GM21619 (cell line): ENCODE measurements at regions not wholly inside any gene's neighbourhood (a gene's known extent, or its start where the extent isn't known, plus 50 kb on each side); places are given as distances from the start of the nearest gene placed in this dataset.
"Not testable (repeated sequence)": the region's sequence is repeated elsewhere in the genome, so short reads cannot be mapped to it uniquely, and the experiment has no call there.

Experiments
- ATAC-seq: cut with Tn5 transposase; IDR thresholded peaks from one replicate; pipeline ENCODE4 v1.9.1; 2021; ENCODE audit not compliant: unreplicated experiment

- ATAC-seq, result not testable (repeated sequence)
Observed at GRCh38 chr6:71360556-71361335, 72.1 kb downstream of the OGFRL1 start.

DNA sequence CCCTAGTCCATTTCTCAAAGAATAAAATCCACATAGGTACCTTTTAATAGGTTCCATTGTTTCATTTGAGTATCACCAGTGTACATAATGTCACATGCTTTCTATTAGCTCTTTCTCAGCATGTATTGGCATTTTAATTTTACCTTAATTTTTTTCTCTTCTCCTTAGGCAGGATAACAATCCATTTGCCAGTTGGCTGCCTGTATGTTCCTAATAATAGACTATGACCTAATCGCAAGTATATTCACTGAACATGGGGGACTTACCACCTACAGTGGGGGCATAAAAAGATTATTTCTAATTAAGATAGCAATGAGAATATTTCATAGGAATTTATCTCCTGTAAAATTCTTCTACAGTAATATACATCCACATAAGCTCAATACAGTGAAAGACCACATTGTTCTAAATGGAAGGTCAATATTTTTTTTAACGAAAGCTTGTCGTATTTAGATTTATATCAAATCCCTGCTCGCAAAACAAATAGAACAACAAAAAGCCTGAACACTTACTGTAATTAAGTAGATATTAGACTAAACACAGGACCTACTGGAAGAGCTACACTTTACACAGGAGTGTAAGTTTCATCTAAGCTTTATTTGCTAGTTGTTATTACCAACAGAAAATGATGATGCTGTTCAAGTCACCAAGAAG, 76.4 kb downstream of the OGFRL1 start:
- no peak for ATAC-seq

- no peak for ATAC-seq
Observed at GRCh38 chr6:71367756-71368155, 79.1 kb downstream of the OGFRL1 start.

DNA sequence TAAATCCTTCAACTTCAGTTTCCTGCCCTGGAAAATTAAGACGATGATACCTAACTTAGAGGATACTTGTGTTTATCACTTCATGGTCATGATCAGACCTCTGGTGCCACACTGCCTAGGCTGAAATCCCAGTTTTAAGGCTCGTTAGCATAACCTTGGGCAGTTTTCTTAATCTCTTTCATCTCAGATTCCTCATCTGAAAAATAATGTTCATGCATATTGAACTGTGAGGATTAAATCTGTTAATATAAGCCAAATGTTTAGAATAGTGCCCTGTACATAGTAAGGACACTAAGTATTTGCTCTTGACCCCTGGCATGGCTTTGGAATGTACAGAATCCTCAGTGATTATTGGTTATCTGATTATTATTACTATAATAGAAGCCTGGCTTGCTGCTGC, 79.7 kb downstream of the OGFRL1 start:
- no peak for ATAC-seq

DNA sequence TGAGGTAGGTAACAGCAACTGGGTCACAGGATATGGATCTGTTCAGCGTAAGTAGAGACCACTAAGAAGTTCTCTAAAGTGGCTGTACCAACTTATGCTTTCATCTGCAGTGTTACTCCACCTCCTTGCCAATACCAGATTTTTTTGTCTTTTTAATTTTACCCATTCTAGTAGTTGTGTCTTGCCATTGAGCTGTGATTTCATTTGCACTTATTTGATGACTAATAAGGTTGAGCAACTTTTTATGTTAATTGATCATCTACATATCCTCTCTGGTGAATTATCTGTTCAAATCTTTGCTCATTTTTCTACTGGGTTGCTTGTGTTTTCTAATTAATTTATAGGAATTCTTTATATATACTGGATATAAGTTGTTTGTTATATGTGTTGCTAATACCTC, 82.9 kb downstream of the OGFRL1 start:
- no peak for ATAC-seq

DNA sequence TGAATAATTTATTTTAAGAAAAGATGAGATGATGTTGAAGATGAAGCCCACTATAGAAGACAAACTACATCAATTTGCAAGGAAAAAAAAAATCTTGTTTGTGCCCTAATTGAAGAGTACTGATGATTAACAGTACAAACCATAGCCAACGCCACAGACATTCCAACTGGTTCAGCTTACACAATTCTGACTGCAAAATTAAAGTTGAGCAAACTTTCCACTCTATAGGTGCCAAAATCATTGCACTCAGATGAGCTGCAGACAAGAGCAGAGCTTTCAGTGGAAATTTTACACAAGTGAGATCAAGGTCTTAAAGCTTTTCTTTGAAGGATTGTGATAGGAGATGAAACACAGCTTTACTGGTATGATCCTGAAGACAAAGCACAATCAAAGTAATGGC, 85.3 kb downstream of the OGFRL1 start:
- ATAC-seq, result no peak

DNA sequence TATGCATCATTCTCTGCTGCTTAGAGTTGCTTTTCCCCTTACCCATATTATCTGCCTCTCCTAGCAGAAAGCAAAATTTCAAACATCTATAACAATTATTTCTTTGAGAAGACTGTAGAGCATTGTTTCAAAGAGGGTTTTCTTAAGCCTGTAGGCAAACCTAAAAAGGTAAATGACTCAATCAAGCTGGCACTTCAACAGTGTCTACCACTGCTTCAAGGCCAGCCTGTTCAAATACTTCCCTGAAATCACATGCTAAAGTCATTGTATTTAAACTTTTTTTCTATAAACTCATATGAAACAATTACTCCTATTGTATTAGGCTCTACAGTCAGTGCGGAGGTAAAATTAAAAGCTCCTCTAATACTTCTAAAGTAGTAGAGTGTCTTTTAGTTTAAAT, 87.1 kb downstream of the OGFRL1 start:
- ATAC-seq, result no peak

GRCh38 chr6:71376830-71377229, 88.2 kb downstream of the OGFRL1 start:
- no peak for ATAC-seq

GRCh38 chr6:71383476-71383875, 94.9 kb downstream of the OGFRL1 start:
- no peak for ATAC-seq

DNA sequence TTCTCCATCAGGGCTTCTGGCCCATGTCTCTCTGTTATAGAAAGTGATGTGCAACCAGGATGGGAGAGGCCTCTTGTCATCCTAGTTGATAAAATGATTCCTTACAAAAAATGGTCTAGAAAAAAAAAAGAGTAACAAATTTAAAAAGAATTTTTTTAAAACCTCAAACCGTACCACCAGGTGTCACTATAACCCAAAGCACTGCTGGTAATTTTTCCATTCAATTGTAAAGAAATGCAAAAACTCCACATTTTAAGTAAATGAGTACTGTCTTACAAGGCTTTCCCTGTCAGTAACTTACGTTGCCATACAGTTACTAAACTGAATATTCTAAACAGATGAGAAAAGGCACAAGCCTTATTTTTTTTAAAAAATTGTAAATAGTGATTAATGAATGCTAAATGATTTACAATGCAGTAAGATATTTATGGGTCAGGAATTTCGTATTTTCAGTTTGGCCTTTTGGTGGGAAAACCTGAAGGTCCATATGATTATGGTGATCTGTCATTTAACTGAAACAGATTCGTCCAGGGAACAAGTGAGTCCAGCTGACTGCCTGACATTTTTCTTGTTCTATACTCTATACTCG, 95.4 kb downstream of the OGFRL1 start:
- ATAC-seq, result no peak

GRCh38 chr6:71385111-71385822, 96.7 kb downstream of the OGFRL1 start:
- no peak for ATAC-seq

DNA sequence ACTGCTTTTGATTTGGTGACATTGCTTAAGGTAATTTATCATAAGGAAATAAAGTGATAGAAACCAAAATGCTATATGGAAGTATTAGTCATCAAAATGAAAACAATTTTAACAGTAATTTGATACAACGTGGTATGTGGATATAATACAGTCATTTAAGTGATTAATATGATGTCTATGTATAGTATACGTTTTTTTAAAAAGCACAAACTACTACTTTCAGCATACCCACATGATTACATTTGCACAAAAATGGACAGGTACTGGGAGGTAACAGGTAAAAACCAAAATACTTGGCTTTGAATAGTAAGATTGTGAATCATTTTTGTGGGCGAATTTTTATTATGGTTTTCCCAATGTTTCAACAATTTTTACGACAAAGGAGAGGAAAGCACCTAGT, 97.6 kb downstream of the OGFRL1 start:
- ATAC-seq, result no peak

DNA sequence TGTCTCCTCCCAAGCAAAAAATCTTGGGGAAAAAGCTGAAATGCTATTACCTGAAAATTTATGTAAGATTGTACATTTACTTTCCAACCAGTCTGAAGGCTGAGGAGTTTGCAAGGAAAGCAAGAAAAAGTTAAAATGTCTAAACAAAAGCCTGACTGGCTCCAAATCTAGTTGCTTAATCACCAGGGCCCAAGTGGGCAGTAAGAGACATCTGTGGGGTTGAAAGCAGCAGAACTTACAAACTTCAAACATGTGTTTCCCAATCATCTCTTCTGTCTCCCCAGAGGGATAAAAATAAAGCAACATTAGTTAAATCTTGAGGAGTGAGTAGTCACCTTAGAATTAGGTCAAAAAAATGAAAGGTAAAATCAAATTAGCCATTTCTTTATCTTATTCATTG, 98.6 kb downstream of the OGFRL1 start:
- no peak for ATAC-seq

DNA sequence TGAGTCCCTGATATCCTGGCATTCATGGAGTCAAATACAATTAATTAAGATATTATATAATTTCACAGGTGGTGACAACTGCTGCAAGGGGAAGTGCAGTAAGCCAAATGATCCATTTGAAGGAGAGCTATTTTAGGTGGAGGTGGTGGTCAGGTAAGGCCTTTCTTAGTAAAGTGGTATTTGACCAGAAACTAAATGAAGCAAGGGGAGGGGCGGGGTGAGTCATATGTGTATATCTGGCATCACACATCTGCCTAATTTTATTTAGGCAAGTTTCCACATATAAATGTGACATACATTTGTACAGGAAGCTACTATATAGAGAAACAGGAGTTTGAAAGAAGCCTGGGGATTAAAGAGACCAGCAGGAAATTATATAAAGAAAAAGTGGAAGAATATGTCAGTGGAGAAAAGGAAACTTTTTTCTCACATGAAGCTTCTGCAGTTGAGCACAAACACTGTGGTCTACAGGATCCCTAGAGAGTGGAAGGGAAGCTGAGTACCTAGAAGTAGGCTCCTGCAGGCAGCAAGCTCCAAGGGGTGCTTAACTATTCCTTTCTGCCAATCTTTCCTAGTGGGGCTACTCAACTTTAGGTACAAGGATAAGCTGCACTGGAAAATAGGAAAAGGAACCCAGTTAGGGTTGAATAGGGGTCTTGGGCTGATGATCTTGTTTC, 99.6 kb downstream of the OGFRL1 start:
- peak; percentile 49 for ATAC-seq

DNA sequence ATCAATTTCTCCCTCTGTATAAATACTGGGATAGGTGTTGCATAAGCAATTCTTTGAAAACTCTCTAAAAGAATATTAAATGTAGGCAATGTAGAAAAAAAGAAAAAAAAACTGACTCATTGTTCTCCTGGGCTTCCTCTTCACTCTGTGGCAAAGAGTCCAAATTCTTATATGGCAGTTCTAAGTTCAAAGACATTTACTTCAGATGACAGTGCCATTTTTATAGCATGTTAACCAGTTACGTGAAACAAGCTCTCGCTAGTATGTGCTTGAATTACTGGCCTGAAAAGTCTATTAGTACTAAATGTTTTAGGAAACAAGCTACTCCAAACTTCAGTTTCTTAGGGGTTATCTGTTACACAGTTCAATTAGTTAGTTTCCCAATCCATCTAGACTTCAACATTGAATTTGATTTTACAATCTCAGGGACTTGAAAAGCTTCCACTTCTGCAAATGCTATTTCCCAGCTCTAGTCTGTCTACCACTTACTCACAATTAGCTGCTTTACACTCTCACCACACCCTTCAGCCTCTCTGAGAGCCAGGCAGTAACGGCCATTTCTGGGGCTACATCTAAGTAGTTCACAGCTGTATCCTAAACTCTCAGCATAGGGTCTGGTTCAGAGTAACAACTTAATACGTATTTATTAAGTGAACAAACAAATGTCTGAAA, 100.4 kb downstream of the OGFRL1 start:
- no peak for ATAC-seq

GRCh38 chr6:71391126-71391525, 102.5 kb downstream of the OGFRL1 start:
- ATAC-seq, result no peak

- ATAC-seq, result no peak
Observed at GRCh38 chr6:71392276-71392675, 103.7 kb downstream of the OGFRL1 start.

DNA sequence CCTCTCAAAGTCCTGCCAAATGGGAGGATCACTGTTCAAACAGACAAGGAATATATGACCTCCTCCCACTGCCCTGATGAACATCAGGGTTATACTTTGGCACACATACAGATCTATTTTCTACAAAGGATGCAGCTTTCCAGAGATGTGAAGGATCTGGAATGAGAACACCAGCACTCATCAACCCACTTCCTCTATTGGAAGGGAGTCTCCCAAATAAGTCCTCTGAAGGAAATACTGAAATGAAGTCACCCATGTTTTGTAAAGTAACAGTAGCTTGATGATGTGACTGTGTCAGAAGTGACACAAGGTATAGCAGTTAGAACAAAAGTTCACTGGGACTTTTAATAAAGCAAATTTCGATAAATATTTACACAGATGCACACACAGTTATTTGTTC, 104.9 kb downstream of the OGFRL1 start:
- no peak for ATAC-seq

- ATAC-seq, result no peak
Observed at GRCh38 chr6:71393981-71394432, 105.4 kb downstream of the OGFRL1 start.

- no peak for ATAC-seq
Observed at GRCh38 chr6:71394926-71395325, 106.3 kb downstream of the OGFRL1 start.
